ENCODE measurements at regions not wholly inside any gene's neighbourhood (a gene's known extent, or its start where the extent isn't known, plus 50 kb on each side); places are given as distances from the start of the nearest gene placed in this dataset.
A peak's percentile ranks its signal among the peaks of the same experiment; 100 is the strongest.

- DNase-seq (ENCODE audit: low spot score): no peak
These were observed 193.2 kb upstream of the TWIST2 start for GRCh38 chr2:238654479-238655197.

- no peak for DNase-seq (ENCODE audit: low spot score)
These were observed 192.6 kb upstream of the TWIST2 start for GRCh38 chr2:238655198-238655860.

- DNase-seq (ENCODE audit: low spot score): no peak
These were observed 191.7 kb upstream of the TWIST2 start for GRCh38 chr2:238655974-238656722.

- DNase-seq (ENCODE audit: low spot score): no peak
These were observed 190.5 kb upstream of the TWIST2 start for GRCh38 chr2:238657132-238658053.

- DNase-seq (ENCODE audit: low spot score): no peak
These were observed 189.9 kb upstream of the TWIST2 start for GRCh38 chr2:238658054-238658407.

- no peak for DNase-seq (ENCODE audit: low spot score)
These were observed 189.1 kb upstream of the TWIST2 start for GRCh38 chr2:238658820-238659219.

- no peak for DNase-seq (ENCODE audit: low spot score)
These were observed 188.7 kb upstream of the TWIST2 start for GRCh38 chr2:238659231-238659630.

- no peak for DNase-seq (ENCODE audit: low spot score)
These were observed 184.3 kb upstream of the TWIST2 start for GRCh38 chr2:238663586-238663985.

GRCh38 chr2:238665919-238666318 is 182.0 kb upstream of the TWIST2 start:
- DNase-seq (ENCODE audit: low spot score): no peak

GRCh38 chr2:238666543-238666942 is 181.3 kb upstream of the TWIST2 start:
- no peak for DNase-seq (ENCODE audit: low spot score)

- no peak for DNase-seq (ENCODE audit: low spot score)
These were observed 180.9 kb upstream of the TWIST2 start for GRCh38 chr2:238667008-238667407.

GRCh38 chr2:238667639-238668038 is 180.2 kb upstream of the TWIST2 start:
- DNase-seq (ENCODE audit: low spot score): no peak

GRCh38 chr2:238668426-238668825 is 179.5 kb upstream of the TWIST2 start:
- DNase-seq (ENCODE audit: low spot score): no peak

- no peak for DNase-seq (ENCODE audit: low spot score)
These were observed 178.8 kb upstream of the TWIST2 start for GRCh38 chr2:238669046-238669445.

- no peak for DNase-seq (ENCODE audit: low spot score)
These were observed 178.3 kb upstream of the TWIST2 start for GRCh38 chr2:238669581-238670080.

GRCh38 chr2:238670111-238670585 is 177.7 kb upstream of the TWIST2 start:
- no peak for DNase-seq (ENCODE audit: low spot score)

GRCh38 chr2:238682536-238682935 is 165.3 kb upstream of the TWIST2 start:
- DNase-seq (ENCODE audit: low spot score): no peak

GRCh38 chr2:238684362-238685326 is 163.2 kb upstream of the TWIST2 start:
- peak; percentile 79 for DNase-seq (ENCODE audit: low spot score)

- no peak for DNase-seq (ENCODE audit: low spot score)
These were observed 162.6 kb upstream of the TWIST2 start for GRCh38 chr2:238685327-238685709.

- DNase-seq (ENCODE audit: low spot score): no peak
These were observed 162.2 kb upstream of the TWIST2 start for GRCh38 chr2:238685713-238686112.

GRCh38 chr2:238686223-238686622 is 161.7 kb upstream of the TWIST2 start:
- DNase-seq (ENCODE audit: low spot score): no peak
